Endothelial cell of umbilical vein (primary cell): ENCODE measurements at regions not wholly inside any gene's neighbourhood (a gene's known extent, or its start where the extent isn't known, plus 50 kb on each side); places are given as distances from the start of the nearest gene placed in this dataset.

Source experiments
- BruUV-seq: library from RNA; stranded (reverse); fragments of 400-500 nt; replicated peaks from 2 replicates; lab custom pipeline; 2021; lab: Mats Ljungman, UMichigan
- CTCF ChIA-PET: fragments of 300-600, 350-600 bp; sonication (Branson Sonifier 250); formaldehyde crosslinking; loops from one replicate; lab custom pipeline; 2021; ENCODE audit warnings: antibody characterized with exemption, inconsistent platforms; lab: Charles Lee
- POLR2A ChIA-PET: fragments of 300-600, 350-600 bp; sonication (Branson Sonifier 250); formaldehyde crosslinking; loops from one replicate; lab custom pipeline; 2021; ENCODE audit warnings: antibody characterized with exemption, inconsistent platforms; lab: Charles Lee
- DNase-seq: peaks from one replicate; pipeline ENCODE4 v3.0.0-alpha.2; 2011; ENCODE audit warnings: low read depth, low spot score
- FAIRE-seq: peaks from 2 replicates; lab custom pipeline; 2011; peaks lifted over from hg19 to GRCh38; lab: Jason Lieb, UNC
- H2AFZ ChIP-seq: 2 replicates; pipeline ENCODE4 v1.6.0; 2012; ENCODE audit warnings: low read depth, low read length, control low read depth, inconsistent platforms
- H3K27ac ChIP-seq: 2 replicates; pipeline ENCODE4 v1.5.1; 2011; ENCODE audit warnings: low read depth, mild to moderate bottlenecking, control low read depth, low read length, moderate library complexity; ENCODE audit not compliant: insufficient read depth
- H3K27me3 ChIP-seq, 2 experiments: 2 replicates each; pipeline versions ENCODE4 v1.6.0 to v1.6.1; 2011; ENCODE audit warnings: low read length in 2 of 2, mixed read lengths in 1 of 2; ENCODE audit not compliant: control insufficient read depth in 2 of 2, insufficient read depth in 2 of 2
- H3K36me3 ChIP-seq, 2 experiments: 2 replicates in 1 of 2; 3 replicates in 1 of 2; pipeline ENCODE4 v1.5.1; 2011; ENCODE audit warnings: low read length in 2 of 2, mild to moderate bottlenecking in 1 of 2, moderate library complexity in 1 of 2; ENCODE audit not compliant: control insufficient read depth in 2 of 2, insufficient read depth in 2 of 2; ENCODE audit errors: extremely low read depth in 1 of 2
- H3K4me1 ChIP-seq: 3 replicates; pipeline ENCODE4 v1.5.1; 2011; ENCODE audit warnings: mild to moderate bottlenecking, low read length; ENCODE audit not compliant: control insufficient read depth, insufficient read depth; ENCODE audit errors: extremely low read depth
- H3K4me2 ChIP-seq: 2 replicates; pipeline ENCODE4 v1.6.1; 2011; ENCODE audit warnings: low read length, control low read depth, mixed read lengths; ENCODE audit not compliant: insufficient read depth
- H3K4me3 ChIP-seq, 3 experiments: fragments of 200-600 bp in 1 of 3; sonication (generic), shearing (Covaris generic) in 1 of 3; replicated peaks in 1 of 3; 2 replicates each; pipeline ENCODE4 v1.5.1; 2011 to 2016; ENCODE audit warnings: control low read depth in 3 of 3, low read length in 3 of 3, mild to moderate bottlenecking in 2 of 3, inconsistent platforms in 1 of 3, low read depth in 1 of 3, moderate library complexity in 1 of 3; ENCODE audit not compliant: insufficient read depth in 1 of 3
- H3K79me2 ChIP-seq: 2 replicates; pipeline ENCODE4 v1.6.0; 2012; ENCODE audit warnings: low read length, inconsistent platforms; ENCODE audit not compliant: control insufficient read depth, insufficient read depth
- H3K9ac ChIP-seq: replicated peaks from 2 replicates; pipeline ENCODE3; 2011; ENCODE audit warnings: low read length, control low read depth; ENCODE audit not compliant: insufficient read depth; ENCODE audit errors: extremely low read depth
- H3K9me1 ChIP-seq: replicated peaks from 3 replicates; pipeline ENCODE4 v1.6.0; 2011; ENCODE audit warnings: mild to moderate bottlenecking, low read length; ENCODE audit not compliant: control insufficient read depth, insufficient read depth; ENCODE audit errors: extremely low read depth
- H3K9me3 ChIP-seq: replicated peaks from 2 replicates; pipeline ENCODE4 v1.5.1; 2012; ENCODE audit warnings: low read length, inconsistent platforms; ENCODE audit not compliant: control insufficient read depth, insufficient read depth
- H4K20me1 ChIP-seq: replicated peaks from 2 replicates; pipeline ENCODE3; 2011; ENCODE audit warnings: mild to moderate bottlenecking, low read length; ENCODE audit not compliant: control insufficient read depth, insufficient read depth; ENCODE audit errors: extremely low read depth
- CTCF ChIP-seq, 2 donors: IDR thresholded peaks; 1 replicate in 1 of 2; 2 replicates in 1 of 2; pipeline ENCODE4 v1.5.1; 2011; ENCODE audit warnings: low read length in 2 of 2, mild to moderate bottlenecking in 2 of 2, moderate library complexity in 2 of 2, control low read depth in 1 of 2, inconsistent platforms in 1 of 2, low read depth in 1 of 2; ENCODE audit not compliant: insufficient read depth in 1 of 2; ENCODE audit errors: extremely low read depth in 1 of 2
- EZH2 ChIP-seq: IDR thresholded peaks from 2 replicates; pipeline ENCODE4 v1.6.1; 2012; ENCODE audit warnings: borderline replicate concordance, low read depth, mild to moderate bottlenecking, moderate library complexity, low read length, inconsistent platforms; ENCODE audit not compliant: severe bottlenecking
- FOS ChIP-seq: IDR thresholded peaks from 2 replicates; pipeline ENCODE4 v1.6.1; 2011; ENCODE audit warnings: mild to moderate bottlenecking, low read length, moderate library complexity, borderline replicate concordance; ENCODE audit not compliant: insufficient read depth
- GATA2 ChIP-seq: IDR thresholded peaks from 2 replicates; pipeline ENCODE4 v1.7.0; 2011; ENCODE audit warnings: low read depth, mild to moderate bottlenecking, moderate library complexity, mixed read lengths, low read length; ENCODE audit not compliant: insufficient read length, insufficient read depth
- JUN ChIP-seq: IDR thresholded peaks from 2 replicates; pipeline ENCODE4 v1.6.1; 2011; ENCODE audit warnings: borderline replicate concordance, low read depth; ENCODE audit not compliant: insufficient read length, insufficient read depth
- MAX ChIP-seq: IDR thresholded peaks from 2 replicates; pipeline ENCODE4 v1.6.1; 2011; ENCODE audit not compliant: insufficient read depth, insufficient read length
- MYC ChIP-seq: IDR thresholded peaks from one replicate; pipeline ENCODE4 v1.6.1; 2011; ENCODE audit warnings: mild to moderate bottlenecking, low read depth, low read length
- POLR2A ChIP-seq: IDR thresholded peaks from 2 replicates; pipeline ENCODE4 v1.6.1; 2012; ENCODE audit warnings: low read depth, mild to moderate bottlenecking, control low read depth, low read length
- POLR2AphosphoS5 ChIP-seq: IDR thresholded peaks from 2 replicates; pipeline ENCODE4 v1.6.1; 2012; ENCODE audit warnings: low read depth, mild to moderate bottlenecking, control low read depth, low read length, moderate library complexity; ENCODE audit not compliant: insufficient read depth
- dilution Hi-C: fragments of 300-500 bp; cut with MboI; formaldehyde crosslinking; loops from one replicate; pipeline ENCODE4 v1.15.0; 2019; ENCODE audit warnings: low sequenced_read_pairs; ENCODE audit not compliant: extremely low pct_ligation_motif_present
- intact Hi-C: fragments of 100-400 bp; cut with micrococcal nuclease; formaldehyde crosslinking; loops from one replicate; pipeline ENCODE4 v1.10.0; 2022

- H2AFZ ChIP-seq, result no peak overlapping the region
- no peak overlapping the region for H3K27ac ChIP-seq
- DNase-seq (no peak), FAIRE-seq (no peak)
- intact Hi-C loops, result no loop called here
- H3K9ac ChIP-seq, result no peak overlapping the region
- peaks cover 14% of the 10 kb centered on the region for H3K4me1 ChIP-seq
- no peak for TF ChIP-seq POLR2AphosphoS5
- TF ChIP-seq EZH2, result no peak
- TF ChIP-seq JUN, result no peak
- no peak for TF ChIP-seq CTCF (IDR thresholded peaks at IDR 0.05; ENCODE audit: extremely low read depth in 1 of 2, insufficient read depth in 1 of 2, low read depth in 1 of 2, low read length in 2 of 2)
- TF ChIP-seq MAX, result no peak
- no peak for TF ChIP-seq POLR2A
- TF ChIP-seq MYC, result no peak
- no peak for TF ChIP-seq GATA2
- no peak for TF ChIP-seq FOS
- no peaks in the 10 kb centered on the region for H3K9me1 ChIP-seq
- H3K4me3 ChIP-seq, result no peak overlapping the region
- no peaks in the 10 kb centered on the region for H4K20me1 ChIP-seq
- no TSS peak for BruUV-seq
- no peaks in the 10 kb centered on the region for H3K79me2 ChIP-seq
- no peaks in the 10 kb centered on the region for H3K9me3 ChIP-seq
- H3K4me2 ChIP-seq, result no peak overlapping the region
- dilution Hi-C loops, result no loop called here
- no peaks in the 10 kb centered on the region for H3K36me3 ChIP-seq
- CTCF ChIA-PET, result no interaction called here
- POLR2A ChIA-PET, result no interaction called here
- H3K27me3 ChIP-seq, result no peaks in the 10 kb centered on the region
These were observed 218.6 kb upstream of the CITED2 start for GRCh38 chr6:139593081-139593480.
